GM19455 (cell line): ENCODE measurements at regions not wholly inside any gene's neighbourhood (a gene's known extent, or its start where the extent isn't known, plus 50 kb on each side); places are given as distances from the start of the nearest gene placed in this dataset.

ENCODE experiments used
- ATAC-seq: cut with Tn5 transposase; IDR thresholded peaks from one replicate; pipeline ENCODE4 v1.9.1; 2021; ENCODE audit not compliant: unreplicated experiment

GRCh38 chr2:145601361-145601925 is 1081.5 kb upstream of the ZEB2 start:
- ATAC-seq: no peak

- no peak for ATAC-seq
These were observed 1080.9 kb upstream of the ZEB2 start for GRCh38 chr2:145600811-145601210.

- ATAC-seq: no peak
These were observed 1079.8 kb upstream of the ZEB2 start for GRCh38 chr2:145599756-145600155.

GRCh38 chr2:145598434-145598833 is 1078.5 kb upstream of the ZEB2 start:
- ATAC-seq: no peak

- ATAC-seq: no peak
These were observed 1077.9 kb upstream of the ZEB2 start for GRCh38 chr2:145597809-145598208.

GRCh38 chr2:145597006-145597405 is 1077.1 kb upstream of the ZEB2 start:
- ATAC-seq: no peak

- no peak for ATAC-seq
These were observed 1076.5 kb upstream of the ZEB2 start for GRCh38 chr2:145596416-145596815.

- ATAC-seq: no peak
These were observed 1075.4 kb upstream of the ZEB2 start for GRCh38 chr2:145595296-145595695.

GRCh38 chr2:145593991-145594614 is 1074.2 kb upstream of the ZEB2 start:
- ATAC-seq: peak; percentile 2

- ATAC-seq: peak; percentile 62
These were observed 1073.4 kb upstream of the ZEB2 start for GRCh38 chr2:145593280-145593679.

GRCh38 chr2:145592361-145592760 is 1072.4 kb upstream of the ZEB2 start:
- ATAC-seq: no peak

GRCh38 chr2:145591109-145591809 is 1071.3 kb upstream of the ZEB2 start:
- no peak for ATAC-seq

- no peak for ATAC-seq
These were observed 1068.0 kb upstream of the ZEB2 start for GRCh38 chr2:145587922-145588321.

GRCh38 chr2:145584353-145584752 is 1064.4 kb upstream of the ZEB2 start:
- no peak for ATAC-seq

- ATAC-seq: no peak
These were observed 1053.7 kb upstream of the ZEB2 start for GRCh38 chr2:145573608-145574007.

GRCh38 chr2:145572238-145572637 is 1052.3 kb upstream of the ZEB2 start:
- ATAC-seq: no peak

GRCh38 chr2:145569108-145569507 is 1049.2 kb upstream of the ZEB2 start:
- no peak for ATAC-seq

- ATAC-seq: no peak
These were observed 1044.1 kb upstream of the ZEB2 start for GRCh38 chr2:145563741-145564615.

GRCh38 chr2:145561152-145561551 is 1041.2 kb upstream of the ZEB2 start:
- no peak for ATAC-seq

- ATAC-seq: no peak
These were observed 1038.9 kb upstream of the ZEB2 start for GRCh38 chr2:145558617-145559350.

GRCh38 chr2:145555360-145555759 is 1035.4 kb upstream of the ZEB2 start:
- ATAC-seq: no peak
